ENCODE measurements at regions not wholly inside any gene's neighbourhood (a gene's known extent, or its start where the extent isn't known, plus 50 kb on each side); places are given as distances from the start of the nearest gene placed in this dataset.

- H3K4me1 ChIP-seq = no peaks in the 10 kb centered on the region
- no peak overlapping the region for H3K4me3 ChIP-seq
- H3K36me3 ChIP-seq = no peaks in the 10 kb centered on the region
- peaks cover 0 to 2% (median 0%) of the 10 kb centered on the region in 4 donors for H3K9me3 ChIP-seq
- no peaks in the 10 kb centered on the region for H3K27me3 ChIP-seq
- WGBS, 2 donors = 61 to 79% methylated on average over 4 of the region's 4 CpGs
- TF ChIP-seq POLR2AphosphoS5 (IDR thresholded peaks at IDR 0.05) (no peak), EP300 (IDR thresholded peaks at IDR 0.05) (no peak), CTCF (IDR thresholded peaks at IDR 0.05) (no peak), POLR2A (IDR thresholded peaks at IDR 0.05) (no peak)
- intact Hi-C loops (cut with DNase I) = no loop called here
- DNase-seq = no peak
- H3K27ac ChIP-seq = no peak overlapping the region
These were observed 684.8 kb upstream of the PCDH15 start for GRCh38 chr10:55485827-55486226.

DNA sequence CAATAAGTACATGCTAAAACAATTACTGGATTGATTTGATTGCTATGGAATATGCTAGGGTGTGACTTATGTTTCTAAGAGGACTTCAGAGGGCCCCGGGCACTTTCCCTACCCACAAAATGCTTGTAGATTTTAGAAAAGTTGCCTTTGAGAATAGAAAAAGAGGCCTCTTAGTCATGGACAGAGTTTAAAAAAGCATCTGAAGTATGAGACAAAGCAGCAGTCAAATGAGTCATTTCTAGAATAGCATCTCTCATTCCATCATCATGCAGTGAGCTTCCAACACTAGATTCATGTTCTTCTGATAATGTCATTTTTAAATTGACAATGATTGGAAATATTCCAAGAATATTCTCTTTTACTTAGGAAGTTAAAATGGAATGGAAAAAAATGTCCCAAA is 675.1 kb upstream of the PCDH15 start:
- H3K27ac ChIP-seq = no peak overlapping the region
- H3K4me3 ChIP-seq = no peak overlapping the region
- intact Hi-C loops (cut with DNase I) = no loop called here
- TF ChIP-seq EP300 (IDR thresholded peaks at IDR 0.05) (no peak), POLR2A (IDR thresholded peaks at IDR 0.05) (no peak), CTCF (IDR thresholded peaks at IDR 0.05) (no peak), POLR2AphosphoS5 (IDR thresholded peaks at IDR 0.05) (no peak)
- no peaks in the 10 kb centered on the region for H3K9me3 ChIP-seq
- DNase-seq = no peak
- H3K36me3 ChIP-seq = no peaks in the 10 kb centered on the region
- H3K27me3 ChIP-seq = no peaks in the 10 kb centered on the region
- WGBS, 2 donors = 80 to 92% methylated on average over 1 of the region's 1 CpG
- no peaks in the 10 kb centered on the region for H3K4me1 ChIP-seq

- Histone ChIP-seq H3K4me3 (no peak overlapping the region), H3K4me1 (no peaks in the 10 kb centered on the region), H3K27ac (no peak overlapping the region), H3K9me3 (no peaks in the 10 kb centered on the region), H3K36me3 (no peaks in the 10 kb centered on the region), H3K27me3 (no peaks in the 10 kb centered on the region)
- no peak for DNase-seq
- TF ChIP-seq POLR2AphosphoS5 (IDR thresholded peaks at IDR 0.05) (no peak), CTCF (IDR thresholded peaks at IDR 0.05) (no peak), EP300 (IDR thresholded peaks at IDR 0.05) (no peak), POLR2A (IDR thresholded peaks at IDR 0.05) (no peak)
- intact Hi-C loops (cut with DNase I) = no loop called here
These were observed 673.2 kb upstream of the PCDH15 start for GRCh38 chr10:55474258-55474657.

GRCh38 chr10:55470840-55471239 is 669.8 kb upstream of the PCDH15 start:
- Histone ChIP-seq H3K27me3 (no peaks in the 10 kb centered on the region), H3K4me3 (no peak overlapping the region), H3K36me3 (no peaks in the 10 kb centered on the region), H3K4me1 (no peaks in the 10 kb centered on the region), H3K27ac (no peak overlapping the region), H3K9me3 (no peaks in the 10 kb centered on the region)
- DNase-seq = no peak
- 74 to 90% methylated on average over 1 of the region's 1 CpG for WGBS, 2 donors
- no peak for TF ChIP-seq POLR2AphosphoS5 (IDR thresholded peaks at IDR 0.05)
- TF ChIP-seq POLR2A (IDR thresholded peaks at IDR 0.05) = no peak
- no peak for TF ChIP-seq EP300 (IDR thresholded peaks at IDR 0.05)
- no peak for TF ChIP-seq CTCF (IDR thresholded peaks at IDR 0.05)
- intact Hi-C loops (cut with DNase I) = no loop called here

DNA sequence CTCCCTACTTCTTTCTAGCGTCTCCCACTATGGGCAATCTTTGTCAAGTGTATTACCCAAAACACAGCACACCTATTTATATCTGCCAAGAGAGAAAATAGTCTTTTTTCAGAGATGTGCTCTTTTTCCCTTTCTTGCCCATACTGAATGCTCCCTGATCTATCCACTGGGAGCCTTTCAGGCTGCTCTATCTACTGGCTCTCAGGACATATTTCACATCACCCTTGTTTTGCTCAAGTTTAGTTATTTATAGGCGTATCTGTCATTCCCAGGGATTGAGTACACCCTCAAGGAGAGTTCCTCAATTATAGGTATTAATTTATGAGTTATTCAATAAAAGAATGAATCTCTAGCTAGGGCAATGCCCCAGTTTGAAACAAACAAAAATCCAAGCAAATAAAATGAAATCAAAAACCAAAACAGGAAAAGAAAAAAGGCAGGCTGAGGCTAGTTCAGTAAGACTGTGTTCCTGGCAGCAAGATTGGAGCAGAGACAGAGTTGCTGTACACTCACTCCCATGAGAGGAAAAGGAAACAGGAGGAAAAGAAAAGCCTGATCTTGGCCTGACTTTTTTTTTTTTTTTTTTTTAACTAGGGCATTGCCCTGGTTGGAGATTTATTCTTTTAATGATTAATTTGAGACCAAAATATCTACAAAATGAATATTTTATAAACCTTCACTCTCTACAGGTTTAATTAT is 665.9 kb upstream of the PCDH15 start:
- no peaks in the 10 kb centered on the region for H3K4me1 ChIP-seq
- WGBS, 2 donors = 85 to 87% methylated on average over 2 of the region's 2 CpGs
- TF ChIP-seq CTCF (IDR thresholded peaks at IDR 0.05) (no peak), EP300 (IDR thresholded peaks at IDR 0.05) (no peak), POLR2A (IDR thresholded peaks at IDR 0.05) (no peak), POLR2AphosphoS5 (IDR thresholded peaks at IDR 0.05) (no peak)
- intact Hi-C loops (cut with DNase I) = no loop called here
- H3K27me3 ChIP-seq = no peaks in the 10 kb centered on the region
- no peak overlapping the region for H3K4me3 ChIP-seq
- H3K9me3 ChIP-seq = no peaks in the 10 kb centered on the region
- no peak for DNase-seq
- H3K27ac ChIP-seq = no peak overlapping the region
- no peaks in the 10 kb centered on the region for H3K36me3 ChIP-seq

Measured in sigmoid colon (tissue), 6 donors.